Activated naive CD4-positive, alpha-beta T cell treated with anti-CD3 and anti-CD28 coated beads for 36 hours (primary cell): ENCODE measurements at regions not wholly inside any gene's neighbourhood (a gene's known extent, or its start where the extent isn't known, plus 50 kb on each side); places are given as distances from the start of the nearest gene placed in this dataset.
"Not testable (repeated sequence)": the region's sequence is repeated elsewhere in the genome, so short reads cannot be mapped to it uniquely, and the experiment has no call there.

Experiments used
- CTCF ChIA-PET: fragments of 350-600 bp; sonication (Branson Sonifier 250); formaldehyde crosslinking; loops from one replicate; lab custom pipeline; 2021; ENCODE audit warnings: antibody characterized with exemption; lab: Charles Lee
- DNase-seq: peaks from one replicate; pipeline ENCODE4 v3.0.0-alpha.2; 2020
- H3K27ac Mint-ChIP-seq: one replicate; pipeline ENCODE4 v1.8.0; 2021; ENCODE audit warnings: mild to moderate bottlenecking, mixed read lengths
- H3K27me3 Mint-ChIP-seq: one replicate; pipeline ENCODE4 v1.8.0; 2021; ENCODE audit warnings: low read depth, mixed read lengths
- H3K36me3 Mint-ChIP-seq: one replicate; pipeline ENCODE4 v1.8.0; 2021; ENCODE audit warnings: low read depth, mixed read lengths
- H3K4me1 Mint-ChIP-seq: one replicate; pipeline ENCODE4 v1.8.0; 2021; ENCODE audit warnings: low read depth, mixed read lengths
- H3K4me3 Mint-ChIP-seq: one replicate; pipeline ENCODE4 v1.8.0; 2021; ENCODE audit warnings: mild to moderate bottlenecking, moderate library complexity, mixed read lengths
- H3K9me3 Mint-ChIP-seq: one replicate; pipeline ENCODE4 v1.8.0; 2021; ENCODE audit warnings: mixed read lengths
- intact Hi-C: fragments of 100-400 bp; cut with micrococcal nuclease; formaldehyde crosslinking; loops from one replicate; pipeline ENCODE4 v1.15.1; 2023

DNA sequence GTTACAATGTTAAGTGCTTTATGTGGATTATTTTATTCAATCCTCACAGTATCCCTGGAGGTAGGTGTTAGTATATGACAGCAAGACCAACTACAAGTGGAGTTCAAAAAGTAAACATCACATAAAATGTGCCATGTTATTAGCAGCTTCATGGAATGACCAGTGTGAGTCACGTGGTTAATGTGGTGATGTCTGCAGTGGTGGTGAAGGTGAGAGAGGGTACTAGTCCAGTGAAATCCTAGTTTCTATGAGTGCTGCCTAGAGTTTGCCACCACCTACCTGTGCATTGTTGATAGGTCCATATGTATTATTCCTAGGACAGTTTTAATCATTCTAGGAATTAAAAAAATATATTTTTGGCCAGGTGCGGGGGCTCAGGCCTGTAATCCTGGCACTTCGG lies 865.2 kb upstream of the DDX18 start:
- intact Hi-C loops, result no loop called here
- H3K4me3 Mint-ChIP-seq, result no peak overlapping the region
- no peaks in the 10 kb centered on the region for H3K27me3 Mint-ChIP-seq
- CTCF ChIA-PET, result no interaction called here
- DNase-seq, result no peak
- H3K4me1 Mint-ChIP-seq, result no peaks in the 10 kb centered on the region
- H3K9me3 Mint-ChIP-seq, result peaks cover 14% of the 10 kb centered on the region
- no peak overlapping the region for H3K27ac Mint-ChIP-seq
- no peaks in the 10 kb centered on the region for H3K36me3 Mint-ChIP-seq

DNA sequence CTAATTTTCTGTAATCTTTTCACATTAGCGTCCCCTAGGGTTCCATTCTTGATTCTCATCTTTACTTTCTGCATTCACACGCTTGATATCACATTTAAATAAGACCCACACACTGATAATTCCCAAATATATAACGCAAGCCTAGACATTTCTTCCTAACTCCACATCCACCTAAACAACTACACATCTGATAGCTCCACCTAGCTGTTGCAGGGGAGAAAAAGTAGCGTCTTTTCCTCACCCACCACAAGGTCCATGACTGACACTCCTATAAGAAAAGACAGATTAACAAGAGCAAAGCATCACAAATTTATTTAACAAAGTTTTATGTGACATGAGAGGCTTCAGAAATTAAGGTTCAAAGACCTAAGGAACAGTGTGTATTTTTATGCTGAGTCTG lies 862.2 kb upstream of the DDX18 start:
- Mint-ChIP-seq H3K27ac (no peak overlapping the region), H3K4me3 (no peak overlapping the region), H3K4me1 (no peaks in the 10 kb centered on the region), H3K36me3 (peaks cover 1% of the 10 kb centered on the region), H3K9me3 (peaks cover 23% of the 10 kb centered on the region), H3K27me3 (no peaks in the 10 kb centered on the region)
- DNase-seq, result no peak
- CTCF ChIA-PET, result no interaction called here
- intact Hi-C loops, result no loop called here

DNA sequence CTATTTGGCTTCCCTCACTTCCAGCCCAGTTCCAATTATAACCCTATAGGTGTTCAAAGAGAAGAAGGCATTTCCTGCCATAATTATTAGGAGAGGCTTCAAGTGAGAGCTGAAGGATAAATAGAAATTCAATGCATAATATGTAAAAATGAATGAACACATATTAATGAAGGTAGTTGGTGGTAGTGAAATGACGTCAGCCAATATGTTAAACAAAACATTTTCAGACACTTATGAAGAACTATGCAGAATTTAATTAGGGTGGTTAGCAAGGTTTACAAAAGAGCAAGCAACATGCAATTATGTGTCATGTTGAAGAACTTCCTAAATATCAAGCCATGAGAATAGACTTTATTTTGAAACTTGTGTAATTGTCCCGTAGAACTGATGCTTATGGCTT lies 858.8 kb upstream of the DDX18 start:
- H3K27ac Mint-ChIP-seq, result no peak overlapping the region
- H3K36me3 Mint-ChIP-seq, result peaks cover 1% of the 10 kb centered on the region
- CTCF ChIA-PET, result no interaction called here
- H3K4me3 Mint-ChIP-seq, result no peak overlapping the region
- intact Hi-C loops, result no loop called here
- DNase-seq, result no peak
- H3K9me3 Mint-ChIP-seq, result peaks cover 28% of the 10 kb centered on the region
- H3K27me3 Mint-ChIP-seq, result no peaks in the 10 kb centered on the region
- no peaks in the 10 kb centered on the region for H3K4me1 Mint-ChIP-seq

DNA sequence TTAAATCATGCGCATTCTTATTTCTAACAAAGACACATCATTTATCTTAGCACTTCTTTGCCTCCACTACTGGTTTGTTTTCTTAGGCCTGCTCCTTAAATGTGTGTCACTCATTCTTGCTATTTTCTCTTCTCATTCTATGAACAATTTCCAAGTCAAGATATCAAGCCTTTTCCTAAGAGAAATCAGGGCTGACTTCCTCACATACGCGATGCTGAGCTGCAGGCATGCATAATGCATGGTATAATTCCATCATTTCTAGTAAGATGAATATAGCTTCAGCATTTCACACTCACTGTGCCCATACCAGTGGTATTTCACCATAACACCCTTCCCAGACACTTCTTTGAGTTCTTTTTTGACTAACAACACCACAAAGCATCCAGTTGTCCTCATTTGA lies 838.9 kb upstream of the DDX18 start:
- H3K9me3 Mint-ChIP-seq, result peaks cover 19% of the 10 kb centered on the region
- H3K36me3 Mint-ChIP-seq, result no peaks in the 10 kb centered on the region
- H3K4me1 Mint-ChIP-seq, result no peaks in the 10 kb centered on the region
- H3K27ac Mint-ChIP-seq, result no peak overlapping the region
- no peak for DNase-seq
- CTCF ChIA-PET, result no interaction called here
- H3K27me3 Mint-ChIP-seq, result no peaks in the 10 kb centered on the region
- no peak overlapping the region for H3K4me3 Mint-ChIP-seq
- intact Hi-C loops, result no loop called here

DNA sequence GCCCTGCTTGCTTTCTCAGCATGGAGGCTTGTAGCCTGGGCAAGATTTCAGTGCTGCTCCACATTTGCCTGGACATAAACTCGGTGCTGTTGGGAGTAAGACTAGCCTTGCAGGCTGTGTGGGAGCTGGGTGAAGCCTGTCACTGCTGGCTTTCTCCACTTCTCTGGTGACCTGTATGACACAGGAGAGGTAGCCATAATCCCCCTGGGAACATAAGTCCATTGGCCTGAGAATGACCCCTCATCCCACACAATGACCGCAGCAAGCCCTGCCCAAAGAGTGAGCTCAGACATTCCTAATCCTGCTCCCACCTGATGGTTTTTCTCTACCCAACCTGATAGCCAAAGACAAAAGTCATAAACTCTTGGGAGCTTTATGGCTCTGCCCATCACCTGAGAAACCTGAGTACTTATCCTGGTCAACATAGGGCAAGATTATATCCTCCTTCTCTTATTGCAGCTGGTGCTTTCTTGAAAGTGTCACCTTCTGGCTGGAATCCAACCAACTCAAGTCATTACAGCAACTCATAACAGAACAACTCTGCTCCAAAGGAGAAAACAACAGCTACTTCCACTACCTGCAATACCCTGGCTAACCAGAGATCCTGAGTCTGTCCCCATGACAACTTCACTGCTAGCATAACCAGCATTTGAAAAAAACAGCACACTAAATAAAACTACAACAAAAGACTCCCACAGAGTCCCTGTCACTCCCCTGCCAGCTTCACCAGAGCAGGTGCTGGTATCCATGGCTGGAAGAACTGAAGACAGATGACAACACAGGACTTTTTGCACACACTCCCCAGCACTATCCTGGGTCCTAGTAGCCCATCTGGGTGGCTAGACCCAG lies 834.4 kb upstream of the DDX18 start:
- DNase-seq, result no peak
- no peak overlapping the region for H3K4me3 Mint-ChIP-seq
- no peaks in the 10 kb centered on the region for H3K4me1 Mint-ChIP-seq
- H3K9me3 Mint-ChIP-seq, result peaks cover 29% of the 10 kb centered on the region
- intact Hi-C loops, result no loop called here
- H3K36me3 Mint-ChIP-seq, result no peaks in the 10 kb centered on the region
- H3K27me3 Mint-ChIP-seq, result no peaks in the 10 kb centered on the region
- H3K27ac Mint-ChIP-seq, result no peak overlapping the region
- CTCF ChIA-PET, result no interaction called here

DNA sequence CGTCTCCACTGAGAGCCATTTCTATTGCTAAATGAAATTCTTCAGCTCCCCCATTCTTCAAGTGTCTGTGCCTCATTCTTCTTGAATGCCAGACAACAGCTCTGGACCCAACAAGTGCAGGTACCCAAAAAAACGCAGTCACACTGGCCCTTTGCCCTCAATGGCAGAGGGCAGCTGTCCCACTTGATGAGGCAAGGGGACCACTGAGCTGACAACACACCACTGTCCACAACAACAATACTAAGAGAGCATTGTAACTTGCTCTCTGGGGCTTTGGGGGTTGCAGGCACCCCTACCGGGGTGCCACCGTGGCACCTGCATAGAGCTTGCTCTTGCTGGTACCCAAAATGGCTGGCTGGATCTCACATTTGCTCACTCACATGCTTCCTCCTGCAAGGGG lies 827.0 kb upstream of the DDX18 start:
- CTCF ChIA-PET, result no interaction called here
- H3K4me3 Mint-ChIP-seq, result no peak overlapping the region
- no peaks in the 10 kb centered on the region for H3K4me1 Mint-ChIP-seq
- H3K36me3 Mint-ChIP-seq, result no peaks in the 10 kb centered on the region
- DNase-seq, result no peak
- H3K9me3 Mint-ChIP-seq, result peaks cover 23% of the 10 kb centered on the region
- no peaks in the 10 kb centered on the region for H3K27me3 Mint-ChIP-seq
- intact Hi-C loops, result no loop called here
- no peak overlapping the region for H3K27ac Mint-ChIP-seq

DNA sequence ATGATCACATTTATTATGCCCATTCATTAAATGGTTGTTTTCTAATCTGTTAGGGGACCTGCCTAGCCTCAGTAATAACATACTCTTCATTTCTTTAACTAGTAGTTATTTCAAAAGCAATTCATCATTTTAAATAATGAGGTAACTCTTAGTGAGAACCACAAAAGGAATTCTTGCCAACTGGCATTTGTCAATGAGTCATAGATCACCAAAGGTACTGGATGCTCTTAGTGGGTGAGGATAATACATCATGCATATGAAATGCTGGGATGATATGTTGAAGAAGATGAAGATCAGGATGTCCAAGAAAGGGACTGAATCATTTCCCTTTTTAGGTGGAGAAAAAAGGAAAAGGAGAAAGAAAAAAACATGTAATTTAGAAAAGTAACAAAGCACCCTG lies 826.2 kb upstream of the DDX18 start:
- H3K27ac Mint-ChIP-seq, result no peak overlapping the region
- peaks cover 23% of the 10 kb centered on the region for H3K9me3 Mint-ChIP-seq
- DNase-seq, result no peak
- H3K36me3 Mint-ChIP-seq, result no peaks in the 10 kb centered on the region
- intact Hi-C loops, result no loop called here
- no peaks in the 10 kb centered on the region for H3K27me3 Mint-ChIP-seq
- CTCF ChIA-PET, result no interaction called here
- no peaks in the 10 kb centered on the region for H3K4me1 Mint-ChIP-seq
- no peak overlapping the region for H3K4me3 Mint-ChIP-seq

DNA sequence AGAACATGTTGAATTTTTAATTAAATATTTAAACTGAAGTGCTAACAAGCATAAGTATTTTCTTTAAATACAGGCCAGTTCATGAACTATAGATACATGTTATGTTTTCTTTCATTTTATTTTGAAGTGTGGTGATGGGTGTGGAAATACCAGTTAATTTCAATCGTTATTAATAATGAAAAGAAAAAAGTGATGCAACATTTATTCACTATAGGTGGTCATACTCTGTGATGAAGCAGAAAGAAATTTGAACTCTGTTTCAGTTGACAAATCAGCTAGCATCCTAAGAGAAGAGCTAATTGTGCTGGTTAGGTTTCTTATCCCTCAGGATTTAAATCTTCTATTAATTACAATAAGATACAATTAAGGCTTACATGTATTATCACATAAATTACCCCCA lies 795.1 kb upstream of the DDX18 start:
- CTCF ChIA-PET, result no interaction called here
- H3K36me3 Mint-ChIP-seq, result no peaks in the 10 kb centered on the region
- intact Hi-C loops, result no loop called here
- no peak overlapping the region for H3K4me3 Mint-ChIP-seq
- H3K4me1 Mint-ChIP-seq, result no peaks in the 10 kb centered on the region
- DNase-seq, result no peak
- no peaks in the 10 kb centered on the region for H3K27me3 Mint-ChIP-seq
- H3K9me3 Mint-ChIP-seq, result no peaks in the 10 kb centered on the region
- H3K27ac Mint-ChIP-seq, result no peak overlapping the region

DNA sequence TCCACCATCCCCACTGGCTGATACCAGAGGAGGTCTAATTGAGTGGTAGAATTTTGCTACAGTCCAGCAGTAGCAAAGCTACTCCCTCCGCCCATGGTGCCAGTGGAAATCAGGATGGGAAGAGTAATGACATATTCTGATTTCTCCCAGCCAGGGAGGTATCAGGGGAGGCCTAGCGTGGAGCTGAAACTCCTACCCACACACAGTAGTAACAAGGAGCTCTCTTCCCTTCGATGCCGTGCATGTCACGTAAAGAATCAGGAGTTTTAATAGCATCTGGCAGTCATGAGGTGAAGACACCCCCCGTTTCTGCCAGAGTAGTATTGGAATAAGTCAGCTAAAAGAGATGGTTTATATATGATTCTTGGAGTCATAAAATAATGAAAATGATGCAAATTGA lies 786.8 kb upstream of the DDX18 start:
- Mint-ChIP-seq H3K36me3 (no peaks in the 10 kb centered on the region), H3K4me1 (no peaks in the 10 kb centered on the region), H3K4me3 (no peak overlapping the region), H3K27ac (no peak overlapping the region), H3K9me3 (peaks cover 5% of the 10 kb centered on the region), H3K27me3 (no peaks in the 10 kb centered on the region)
- no peak for DNase-seq
- intact Hi-C loops, result no loop called here
- CTCF ChIA-PET, result no interaction called here

DNA sequence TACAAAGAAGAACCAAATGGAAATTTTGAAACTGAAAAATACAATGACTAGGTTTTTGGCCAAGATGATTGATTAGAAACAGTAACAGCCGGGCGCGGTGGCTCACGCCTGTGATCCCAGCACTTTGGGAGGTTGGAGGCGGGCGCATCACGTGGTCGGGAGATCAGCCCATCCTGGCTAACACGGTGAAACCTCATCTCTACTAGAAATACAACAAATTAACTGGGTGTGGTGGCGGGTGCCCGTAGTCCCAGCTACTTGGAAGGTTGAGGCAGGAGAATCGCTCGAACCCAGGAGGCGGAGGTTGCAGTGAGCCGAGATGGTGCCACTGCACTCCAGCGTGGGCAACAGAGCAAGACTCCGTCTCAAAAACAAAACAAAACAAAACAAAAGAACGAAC lies 785.8 kb upstream of the DDX18 start:
- H3K4me3 Mint-ChIP-seq, H3K36me3 Mint-ChIP-seq, H3K27me3 Mint-ChIP-seq, intact Hi-C loops, DNase-seq, H3K4me1 Mint-ChIP-seq, CTCF ChIA-PET, H3K27ac Mint-ChIP-seq, H3K9me3 Mint-ChIP-seq: not testable (repeated sequence)

DNA sequence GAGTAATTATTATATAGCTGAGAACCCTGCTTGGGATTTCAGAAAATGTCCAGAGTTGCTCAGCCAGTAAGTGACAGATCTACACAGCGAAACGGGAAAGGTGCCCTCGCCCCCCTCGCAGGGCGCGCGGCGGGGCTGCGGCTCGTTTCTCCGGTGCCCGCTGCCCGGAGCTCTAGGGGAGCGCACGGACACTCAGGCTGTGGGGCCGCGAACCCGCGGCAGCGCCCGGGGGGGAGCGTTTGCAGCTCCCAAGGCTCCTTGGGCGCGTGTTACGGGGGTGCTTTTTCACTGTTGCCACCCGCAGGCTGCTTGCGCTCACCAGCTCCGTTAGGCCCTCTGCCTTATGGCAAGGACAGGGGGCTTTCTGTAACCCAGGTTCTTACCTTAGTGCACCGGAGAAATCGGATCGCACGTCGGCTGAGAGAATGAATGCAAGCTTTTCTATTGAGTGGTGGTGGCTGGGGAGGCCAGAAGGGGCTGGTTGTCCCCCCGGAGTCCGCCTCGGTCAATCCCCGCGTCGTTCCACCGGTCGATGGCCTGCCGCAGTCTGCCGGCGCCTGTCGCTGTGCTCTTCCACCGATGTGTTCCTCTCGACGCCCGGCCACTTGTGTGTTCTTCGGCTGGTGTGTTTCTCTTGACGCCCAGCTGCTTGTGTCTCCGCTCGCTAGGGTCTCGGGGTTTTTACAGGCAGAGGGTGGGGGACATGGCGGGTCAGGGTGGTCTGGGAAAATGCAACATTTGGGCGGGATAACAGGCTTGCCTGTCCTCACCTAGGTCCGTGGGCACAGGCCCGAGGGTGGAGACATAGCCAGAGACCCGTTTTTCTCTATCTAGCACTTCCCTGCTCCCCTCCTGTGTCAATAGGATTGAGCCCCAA lies 758.8 kb upstream of the DDX18 start:
- intact Hi-C loops, result no loop called here
- Mint-ChIP-seq H3K4me1 (no peaks in the 10 kb centered on the region), H3K36me3 (no peaks in the 10 kb centered on the region), H3K4me3 (no peak overlapping the region), H3K9me3 (peaks cover 9% of the 10 kb centered on the region), H3K27ac (no peak overlapping the region), H3K27me3 (no peaks in the 10 kb centered on the region)
- CTCF ChIA-PET, result interaction anchor here (0.7 kb wide), 1 partner anchor 120 kb away, joined by 3 read pairs; no protein-coding TSS in a partner anchor
- no peak for DNase-seq

DNA sequence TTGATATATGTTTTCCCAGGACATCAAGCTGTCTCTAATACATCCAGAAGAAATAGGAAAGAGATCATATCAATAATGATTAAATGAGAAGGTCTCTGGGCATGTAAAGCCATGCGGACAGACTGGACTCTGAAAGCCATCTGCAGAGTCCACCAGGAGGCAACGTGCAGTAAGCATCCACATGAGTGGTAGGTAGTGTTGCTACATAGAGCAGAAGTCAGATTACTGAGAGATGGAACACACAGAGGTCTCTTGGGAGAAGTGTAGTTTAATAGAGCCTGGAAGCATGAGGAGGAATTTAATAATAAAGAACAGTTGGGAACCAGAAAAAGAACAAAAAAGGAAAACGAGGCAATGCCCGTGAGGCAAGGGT lies 758.1 kb upstream of the DDX18 start:
- no peaks in the 10 kb centered on the region for H3K27me3 Mint-ChIP-seq
- peaks cover 9% of the 10 kb centered on the region for H3K9me3 Mint-ChIP-seq
- H3K27ac Mint-ChIP-seq, result no peak overlapping the region
- no peak overlapping the region for H3K4me3 Mint-ChIP-seq
- intact Hi-C loops, result no loop called here
- no peaks in the 10 kb centered on the region for H3K4me1 Mint-ChIP-seq
- no peaks in the 10 kb centered on the region for H3K36me3 Mint-ChIP-seq
- CTCF ChIA-PET, result no interaction called here
- no peak for DNase-seq

DNA sequence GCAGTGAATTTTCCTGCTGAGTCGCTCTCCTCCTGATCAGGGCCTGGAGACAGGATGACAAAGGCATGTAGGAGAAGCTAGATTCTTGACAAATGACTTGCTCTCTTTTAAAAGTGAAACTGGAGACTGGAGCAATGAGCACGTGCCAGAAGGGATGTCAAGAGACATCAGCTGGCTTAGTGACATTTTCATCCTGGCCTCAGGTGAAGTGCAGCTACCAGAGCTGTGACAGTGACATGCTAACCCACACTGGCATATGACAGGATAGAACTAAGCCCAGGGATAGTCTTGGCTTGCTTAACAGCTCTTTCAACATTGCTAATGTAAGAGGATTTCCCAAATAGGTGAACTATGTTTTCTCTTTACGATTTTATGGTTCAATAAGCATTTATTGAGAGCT lies 757.5 kb upstream of the DDX18 start:
- no peaks in the 10 kb centered on the region for H3K4me1 Mint-ChIP-seq
- H3K36me3 Mint-ChIP-seq, result no peaks in the 10 kb centered on the region
- peaks cover 9% of the 10 kb centered on the region for H3K9me3 Mint-ChIP-seq
- no peak overlapping the region for H3K27ac Mint-ChIP-seq
- no peak overlapping the region for H3K4me3 Mint-ChIP-seq
- CTCF ChIA-PET, result no interaction called here
- intact Hi-C loops, result no loop called here
- no peak for DNase-seq
- no peaks in the 10 kb centered on the region for H3K27me3 Mint-ChIP-seq
